NCI-H128 (cell line): ENCODE measurements at regions not wholly inside any gene's neighbourhood (a gene's known extent, or its start where the extent isn't known, plus 50 kb on each side); places are given as distances from the start of the nearest gene placed in this dataset.
"Not testable (repeated sequence)": the region's sequence is repeated elsewhere in the genome, so short reads cannot be mapped to it uniquely, and the experiment has no call there.

Experiments used
- DNase-seq: peaks from one replicate; lab custom pipeline; 2025; ENCODE audit not compliant: unreplicated experiment; lab: John Stamatoyannopoulos, UW

DNA sequence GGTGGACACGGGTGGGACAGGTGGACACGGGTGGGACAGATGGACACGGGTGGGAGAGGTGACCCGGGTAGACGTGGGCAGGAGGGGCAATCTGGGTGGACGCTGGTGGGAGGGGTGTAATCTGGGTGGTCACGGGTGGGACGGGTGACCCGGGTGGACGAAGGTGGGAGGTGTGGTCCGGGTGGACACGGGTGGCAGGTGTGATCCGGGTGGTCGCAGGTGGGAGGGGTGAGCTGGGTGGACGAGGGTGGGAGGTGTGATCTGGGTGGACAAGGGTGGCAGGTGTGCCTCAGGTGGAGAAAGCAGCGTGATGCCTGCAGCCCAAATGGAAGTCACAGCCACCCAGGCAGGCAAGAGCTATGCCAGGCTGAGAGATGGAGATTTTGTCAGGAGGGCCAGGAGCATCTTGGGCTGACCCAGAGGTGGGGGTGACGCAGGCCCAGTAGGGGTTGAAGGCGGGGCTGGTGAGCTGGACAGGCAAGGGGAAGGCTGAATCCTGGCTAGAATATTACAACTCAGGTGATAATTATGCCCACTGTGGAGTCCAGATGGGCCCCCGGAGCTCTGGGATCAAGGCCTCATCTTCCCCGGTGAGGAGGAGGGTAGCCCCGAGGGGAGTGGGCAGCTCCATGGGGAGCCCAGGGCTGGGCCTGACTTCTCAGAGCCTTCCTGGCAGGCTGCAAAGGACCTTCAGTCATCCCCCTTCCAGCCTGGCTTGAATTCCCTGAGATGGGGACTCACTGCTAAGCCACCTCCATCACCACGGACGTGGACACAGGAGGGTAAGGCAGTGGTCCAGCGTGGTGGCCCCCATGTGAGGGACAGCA, 100.0 kb downstream of the ADRA2C start:
- DNase-seq = no peak

DNA sequence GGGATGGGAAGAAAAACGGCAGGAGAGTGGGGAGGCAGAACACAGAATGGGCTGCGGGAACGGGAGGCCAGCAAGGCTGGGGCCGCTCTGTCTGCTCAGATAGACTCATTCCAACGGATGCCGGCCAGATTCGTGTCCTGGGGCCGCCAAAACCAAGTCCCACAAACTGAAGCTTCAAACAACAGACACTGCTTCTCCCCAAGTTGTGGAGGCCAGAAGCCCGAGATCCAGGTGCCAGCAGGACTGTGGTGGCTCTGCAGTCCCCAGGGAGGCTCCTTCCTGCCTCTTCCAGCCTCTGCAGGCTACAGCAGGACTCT, 100.6 kb downstream of the ADRA2C start:
- DNase-seq = no peak

DNA sequence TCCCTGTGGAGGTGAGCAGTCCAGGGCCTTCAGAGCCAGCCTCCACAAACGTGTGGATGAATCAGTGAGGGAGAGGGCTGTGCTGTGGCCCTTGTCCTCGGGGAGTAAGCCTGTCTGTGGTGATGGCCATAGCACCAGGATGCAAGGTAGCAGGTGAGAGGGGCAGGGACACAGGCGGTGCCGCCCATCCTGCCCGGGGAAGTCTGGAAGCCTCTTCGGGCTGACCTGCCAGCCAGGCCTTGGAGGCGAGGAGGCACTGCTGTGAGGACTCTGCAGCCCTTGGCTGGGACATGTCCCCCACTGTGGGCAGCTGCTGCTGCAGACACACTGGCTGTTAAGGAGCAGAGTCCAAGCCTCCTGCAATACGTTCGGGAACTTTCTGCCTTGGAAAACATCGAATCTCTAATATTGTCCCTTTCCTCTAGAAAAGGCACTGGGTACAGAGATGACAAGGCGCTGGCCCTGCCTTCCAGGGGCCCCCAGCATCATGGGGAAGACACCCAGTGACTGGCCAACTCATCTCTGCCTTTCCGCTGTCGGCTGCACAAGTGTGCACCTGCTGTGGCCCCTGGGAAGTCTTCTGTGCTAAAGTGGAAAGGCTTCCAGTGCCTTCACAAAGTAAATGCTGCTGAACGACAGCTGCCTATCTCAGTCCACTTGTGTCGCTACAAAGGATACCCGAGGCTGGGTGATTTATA, 101.4 kb downstream of the ADRA2C start:
- no peak for DNase-seq

DNA sequence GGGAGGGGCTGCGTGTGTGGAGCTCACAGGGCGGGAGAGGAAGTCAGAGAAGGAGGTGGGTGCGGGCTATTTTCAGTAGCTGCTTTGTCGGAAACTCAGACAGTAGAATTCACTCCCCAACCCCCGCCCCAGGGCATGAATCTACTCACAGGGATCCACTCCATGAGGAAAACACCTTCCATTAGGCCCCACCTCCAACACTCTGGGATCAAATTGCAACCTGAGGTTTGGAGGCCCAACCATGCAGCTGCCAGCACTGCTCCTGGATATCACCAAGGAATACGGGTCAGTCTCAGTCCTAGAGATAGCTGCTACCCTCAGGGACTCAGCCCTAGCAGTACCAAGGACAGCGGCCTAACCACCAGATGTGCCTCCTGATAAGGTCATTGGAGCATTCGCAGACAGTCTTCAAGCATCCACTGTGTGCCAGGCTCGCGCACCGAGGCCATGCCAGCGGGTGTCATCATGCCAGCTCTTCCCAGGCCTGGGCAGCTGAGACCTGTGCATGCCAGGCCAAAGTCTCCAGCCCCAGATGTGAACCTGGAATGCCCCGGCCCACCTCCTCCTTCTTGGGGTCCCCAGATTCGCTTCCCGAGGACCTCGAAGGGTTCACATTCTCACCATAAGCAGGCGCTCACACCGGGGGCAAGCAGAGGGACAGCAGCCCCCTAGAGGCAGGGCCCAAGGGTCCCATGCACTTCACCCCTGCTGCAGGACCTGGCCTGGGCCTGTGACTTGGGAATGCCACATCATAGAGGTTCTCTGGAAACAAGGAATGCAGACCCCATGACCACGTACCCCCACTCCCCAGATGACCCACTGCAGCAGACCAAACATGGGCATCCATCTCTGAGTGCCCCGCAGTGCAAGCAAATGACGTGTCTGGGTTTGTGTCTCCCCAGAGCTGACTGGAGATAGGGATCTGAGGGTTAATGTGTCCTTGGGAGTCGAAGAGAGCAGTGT, 102.3 kb downstream of the ADRA2C start:
- DNase-seq = no peak

GRCh38 chr4:3869174-3869572, 103.0 kb downstream of the ADRA2C start:
- no peak for DNase-seq

- DNase-seq = no peak
Observed at GRCh38 chr4:3869661-3870566, 103.7 kb downstream of the ADRA2C start.

- DNase-seq = no peak
Observed at GRCh38 chr4:3870567-3870962, 104.4 kb downstream of the ADRA2C start.

DNA sequence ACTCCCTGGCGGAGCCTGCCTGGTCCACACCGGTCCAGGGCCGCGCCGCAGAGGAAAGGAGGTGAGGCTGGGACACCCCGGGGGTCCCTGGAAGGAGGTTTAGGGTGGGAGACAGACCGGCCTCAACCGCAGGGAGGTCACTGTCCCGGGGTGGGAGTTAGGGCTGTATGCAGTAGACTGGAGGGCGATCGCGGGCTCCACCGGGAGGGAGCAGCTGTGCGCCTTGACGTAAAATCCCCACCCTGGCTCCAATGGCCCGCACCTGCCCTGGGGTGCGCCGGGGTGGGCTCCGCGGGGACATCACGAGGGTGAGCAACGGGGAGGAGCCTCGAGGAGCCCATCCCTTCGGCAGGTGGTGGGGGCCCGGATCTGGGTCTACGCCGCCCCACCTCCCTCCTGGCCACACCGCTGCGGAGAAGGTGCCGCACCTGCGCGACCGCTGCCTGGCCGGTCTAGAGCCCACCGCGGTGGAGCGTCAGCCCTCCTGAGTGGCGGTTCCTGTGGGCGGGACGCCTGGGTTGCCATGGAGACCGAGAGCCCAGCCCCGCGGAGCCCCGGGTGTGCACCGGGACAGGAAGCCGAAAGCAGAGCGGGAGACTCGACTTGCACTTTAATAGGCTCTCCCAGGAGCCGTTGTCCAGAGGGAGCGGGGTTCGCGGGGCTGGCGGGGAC, 105.1 kb downstream of the ADRA2C start:
- DNase-seq = peak; percentile 12

- no peak for DNase-seq
Observed at GRCh38 chr4:3871881-3872833, 106.0 kb downstream of the ADRA2C start.

DNA sequence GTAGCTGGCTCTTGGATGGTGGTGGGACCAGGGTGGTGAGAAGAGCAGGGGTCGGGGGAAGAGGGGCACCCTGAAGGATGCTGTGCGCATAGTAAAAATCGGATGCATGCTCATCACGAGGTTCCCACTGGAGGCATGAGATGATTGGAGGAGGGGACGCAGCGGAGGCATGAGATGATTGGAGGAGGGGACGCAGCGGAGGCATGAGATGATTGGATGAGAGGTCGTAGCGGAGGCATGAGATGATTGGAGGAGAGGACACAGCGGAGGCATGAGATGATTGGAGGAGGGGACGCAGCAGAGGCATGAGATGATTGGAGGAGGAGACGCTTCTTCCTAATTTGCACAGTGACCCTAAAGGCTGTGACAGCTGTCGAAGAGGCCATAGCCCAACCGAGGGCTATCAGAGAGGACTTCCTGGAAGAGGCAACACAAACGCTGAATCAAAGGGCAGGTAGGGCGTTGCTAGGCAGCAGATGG, 106.7 kb downstream of the ADRA2C start:
- no peak for DNase-seq

DNA sequence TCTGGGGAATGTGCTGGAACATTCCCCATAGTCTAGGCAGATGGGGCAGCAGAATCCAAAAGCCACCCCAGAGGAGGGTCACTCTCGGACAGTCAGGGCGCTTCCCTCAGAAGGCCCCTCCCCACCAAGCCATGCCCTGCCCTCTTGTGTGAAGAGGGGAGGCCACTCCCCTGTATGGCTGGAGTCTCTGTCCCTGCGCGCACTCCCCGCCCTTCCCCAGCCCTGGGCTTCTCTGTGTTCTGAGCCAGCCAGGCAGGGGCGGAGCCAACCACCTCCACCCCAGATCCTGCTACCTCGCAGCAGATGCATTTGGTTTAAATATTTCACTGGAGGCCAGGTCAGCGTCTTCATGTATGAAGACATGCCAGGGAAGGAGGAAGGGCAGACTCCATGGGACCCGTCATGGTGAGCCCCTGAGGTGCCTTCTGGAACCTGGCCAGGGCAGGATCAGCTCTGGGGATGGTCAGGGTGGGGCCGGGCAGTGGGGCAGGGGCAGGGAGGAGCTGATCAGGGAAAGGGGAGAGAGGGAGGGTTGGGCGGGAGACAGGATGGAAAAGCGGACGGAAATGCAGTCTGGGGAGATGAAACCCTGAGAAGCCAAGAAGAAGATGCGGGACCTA, 107.3 kb downstream of the ADRA2C start:
- no peak for DNase-seq

DNA sequence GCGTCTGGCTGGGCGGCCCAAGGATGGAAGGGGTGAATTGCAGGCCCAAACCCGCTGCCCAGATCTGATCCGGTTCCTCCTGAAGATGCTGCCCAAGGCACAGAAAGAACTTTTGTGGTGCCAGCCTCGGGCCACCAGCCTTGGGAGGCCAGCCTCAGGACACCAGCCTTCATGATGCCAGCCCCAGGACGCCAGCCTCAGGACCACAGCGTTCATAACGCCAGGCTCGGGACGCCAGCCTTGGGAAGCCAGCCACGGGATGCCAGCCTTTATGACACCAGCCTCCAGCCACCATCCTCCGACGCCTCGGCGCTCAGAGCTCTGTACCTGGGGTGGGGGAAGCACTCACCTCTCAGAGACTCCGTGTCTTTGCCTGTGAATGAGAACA, 107.8 kb downstream of the ADRA2C start:
- no peak for DNase-seq

DNA sequence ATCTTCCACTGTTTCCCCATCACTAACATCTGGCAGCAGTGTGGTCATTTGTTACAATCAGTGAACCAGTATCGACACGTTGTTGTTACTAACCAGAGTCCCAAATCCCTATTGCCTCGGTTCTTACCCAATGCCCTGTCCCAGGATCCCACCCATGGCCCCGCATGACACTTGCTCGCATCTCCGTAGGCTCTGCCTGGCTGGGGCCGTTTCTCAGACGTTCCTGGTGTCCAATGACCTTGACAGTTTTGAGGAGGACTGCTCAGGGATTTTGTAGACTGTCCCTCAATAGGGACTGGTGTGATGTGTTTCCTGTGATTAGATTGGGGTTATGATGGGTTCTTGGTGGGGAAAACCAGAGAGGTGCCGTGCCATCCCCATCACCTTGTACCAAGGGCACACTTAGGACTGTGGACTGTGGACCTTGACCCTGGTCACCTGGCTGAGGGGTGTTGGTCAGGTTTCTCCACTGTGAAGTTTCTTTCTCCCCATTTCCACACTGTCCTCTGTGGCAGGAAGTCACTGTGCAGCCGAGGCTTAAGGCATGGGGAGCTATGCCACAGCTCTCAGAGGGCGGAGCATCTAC, 108.4 kb downstream of the ADRA2C start:
- no peak for DNase-seq

DNA sequence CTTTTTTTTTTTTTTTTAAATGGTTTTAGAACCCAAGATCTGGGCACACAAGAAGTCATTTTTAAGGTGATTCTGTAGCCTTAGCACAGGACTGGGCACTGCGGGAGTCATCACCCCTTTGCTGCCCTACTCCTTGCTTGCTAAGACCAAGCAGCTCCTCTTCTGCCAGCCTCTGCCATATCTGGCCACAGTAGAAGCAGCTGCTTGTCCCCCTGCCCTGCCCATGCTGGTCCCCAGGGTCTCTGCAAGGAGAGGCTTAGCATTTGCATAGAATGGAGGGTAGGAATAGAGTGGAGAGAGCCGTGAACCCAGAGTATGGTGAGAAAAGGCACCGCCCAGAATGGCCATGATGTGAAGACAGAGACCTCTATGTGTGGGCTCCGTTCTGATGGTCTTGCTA, 109.3 kb downstream of the ADRA2C start:
- DNase-seq = no peak

DNA sequence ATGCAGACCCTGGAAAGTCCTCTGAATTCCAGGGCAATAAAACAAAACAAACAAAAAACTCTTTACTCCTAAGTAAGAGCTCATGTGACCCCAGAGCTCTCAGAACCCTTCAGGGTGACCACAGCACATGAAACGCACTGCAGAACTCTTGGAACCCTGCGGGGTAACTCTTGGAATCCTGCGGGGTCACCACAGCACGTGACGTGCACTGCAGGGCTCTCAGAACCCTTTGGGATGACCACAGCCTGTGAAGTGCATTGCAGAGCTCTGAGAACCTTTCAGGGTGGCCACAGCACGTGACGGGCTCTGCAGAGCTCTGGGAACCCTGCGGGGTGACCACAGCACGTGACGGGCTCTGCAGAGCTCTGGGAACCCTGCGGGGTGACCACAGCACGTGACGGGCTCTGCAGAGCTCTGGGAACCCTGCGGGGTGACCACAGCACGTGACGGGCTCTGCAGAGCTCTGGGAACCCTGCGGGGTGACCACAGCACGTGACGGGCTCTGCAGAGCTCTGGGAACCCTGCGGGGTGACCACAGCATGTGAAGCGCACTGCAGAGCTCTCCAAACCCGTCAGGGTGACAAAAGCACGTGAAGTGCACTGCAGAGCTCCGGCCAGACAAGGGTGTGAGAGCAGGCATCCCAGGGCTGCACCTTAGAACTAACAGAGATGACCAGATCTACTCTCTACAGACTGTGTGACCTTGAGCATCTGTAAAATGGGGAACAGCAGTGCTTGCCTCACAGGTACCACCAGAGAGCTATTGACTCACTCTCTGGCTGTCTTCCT, 110.1 kb downstream of the ADRA2C start:
- DNase-seq = not testable (repeated sequence)

GRCh38 chr4:3877236-3877635, 111.1 kb downstream of the ADRA2C start:
- DNase-seq = no peak

GRCh38 chr4:3877868-3878267, 111.7 kb downstream of the ADRA2C start:
- no peak for DNase-seq
